Embryonic facial prominence (tissue), 1 donor: ENCODE measurements at regions not wholly inside any gene's neighbourhood (a gene's known extent, or its start where the extent isn't known, plus 50 kb on each side); places are given as distances from the start of the nearest gene placed in this dataset.

Experiments
- DNase-seq: peaks from one replicate; pipeline ENCODE4 v3.0.0-alpha.2; 2016; ENCODE audit errors: extremely low spot score

DNA sequence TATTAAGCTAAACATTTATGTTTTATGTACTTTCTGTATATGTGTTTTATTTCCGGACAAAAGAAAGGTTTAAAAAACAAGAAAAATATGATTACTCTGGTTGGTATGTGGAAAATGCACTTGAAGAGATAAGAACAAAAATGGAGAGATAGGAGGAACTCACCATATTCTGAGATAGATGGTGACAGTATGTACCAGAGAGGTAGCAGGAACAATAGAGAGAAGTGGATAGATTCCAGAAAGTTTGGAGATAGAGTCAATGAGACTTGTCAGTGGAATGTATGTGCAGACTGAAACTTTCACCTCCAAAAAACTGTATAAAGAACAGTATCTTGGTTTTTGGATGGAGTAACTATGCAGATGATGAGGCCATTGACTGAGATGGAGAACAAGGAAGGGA is 105.6 kb upstream of the FSHR start:
- DNase-seq: no peak

DNA sequence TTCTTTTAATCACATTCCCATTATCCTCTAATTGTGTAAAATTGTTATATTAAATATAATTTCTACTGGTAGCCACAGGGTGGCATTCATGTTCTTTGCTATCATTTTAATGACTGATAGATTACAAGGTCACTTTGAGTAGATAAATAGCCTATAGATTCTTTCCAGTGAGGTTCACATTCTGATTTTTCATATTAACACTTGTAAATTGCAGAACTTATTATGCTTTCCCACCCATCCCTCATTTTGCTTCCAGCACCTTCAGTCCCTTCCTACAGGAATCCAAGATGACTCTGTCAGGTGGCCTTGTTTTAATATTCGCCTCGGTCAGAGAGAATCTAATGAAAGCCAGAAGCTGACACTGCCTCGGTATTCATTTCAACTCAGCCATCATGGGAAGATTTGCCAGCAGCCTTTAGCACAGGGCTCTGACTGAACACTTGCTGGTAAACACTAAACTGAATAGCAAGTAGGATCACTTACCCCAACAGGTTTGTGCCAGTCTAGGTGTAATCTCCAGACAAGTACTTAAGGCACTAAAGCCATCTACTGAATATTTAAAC is 101.2 kb upstream of the FSHR start:
- DNase-seq: no peak

DNA sequence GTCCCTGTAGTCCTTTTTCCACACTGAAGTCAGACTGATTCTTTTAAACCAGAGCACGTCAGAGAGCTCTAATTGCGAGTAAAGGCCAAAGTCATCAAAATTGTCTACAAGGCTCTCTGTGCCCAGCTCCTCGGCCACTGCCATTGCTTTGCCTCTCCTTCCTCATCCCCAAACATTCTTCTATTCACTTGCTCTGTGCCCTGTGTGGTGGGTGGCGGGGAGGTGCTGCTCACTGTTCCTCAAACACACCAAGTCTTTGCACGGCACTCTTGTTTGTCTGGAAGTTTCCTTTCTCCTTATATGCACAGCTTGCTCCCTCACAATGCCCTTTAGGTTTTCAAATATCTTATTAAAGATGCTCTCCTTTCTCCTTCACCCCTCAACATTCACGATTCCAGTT is 100.1 kb upstream of the FSHR start:
- DNase-seq: no peak

DNA sequence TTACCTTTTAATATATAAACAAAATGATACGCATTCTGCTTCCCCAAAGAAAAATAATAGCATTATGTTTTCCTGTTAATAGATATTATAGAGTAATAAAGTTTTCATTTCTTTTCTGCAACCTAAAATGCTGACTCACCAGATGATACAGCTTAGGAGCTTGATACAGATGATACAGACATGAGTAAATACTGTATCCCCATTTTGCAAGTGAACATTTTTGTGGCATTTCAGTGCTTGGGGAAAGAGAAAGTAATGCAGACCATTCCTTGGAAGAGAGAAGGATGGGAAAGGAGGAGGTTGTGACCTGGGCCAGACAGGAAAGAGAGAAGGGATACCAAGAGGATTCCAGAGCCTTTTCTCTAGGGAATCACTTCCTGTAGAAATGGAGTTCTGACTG is 97.5 kb upstream of the FSHR start:
- no peak for DNase-seq

DNA sequence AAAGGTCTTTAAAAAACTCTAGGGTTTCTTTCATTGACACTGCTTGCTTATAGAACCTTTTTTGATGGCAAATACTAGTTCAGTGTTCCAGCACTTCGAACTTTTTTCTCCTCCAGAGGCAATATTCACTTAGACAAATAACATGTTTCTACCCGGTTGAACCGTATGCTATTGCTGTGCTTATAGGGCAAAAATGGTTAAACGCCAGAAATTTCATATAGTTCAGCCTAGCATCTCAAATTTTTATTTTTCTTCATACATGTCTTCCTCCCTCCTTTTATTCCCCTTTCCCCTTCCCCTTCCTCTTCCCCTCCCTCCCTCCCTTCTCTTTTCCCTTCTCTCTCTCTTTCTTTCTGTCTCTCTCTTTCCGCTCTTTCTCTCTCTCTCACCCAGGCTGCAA is 96.9 kb upstream of the FSHR start:
- DNase-seq: no peak

DNA sequence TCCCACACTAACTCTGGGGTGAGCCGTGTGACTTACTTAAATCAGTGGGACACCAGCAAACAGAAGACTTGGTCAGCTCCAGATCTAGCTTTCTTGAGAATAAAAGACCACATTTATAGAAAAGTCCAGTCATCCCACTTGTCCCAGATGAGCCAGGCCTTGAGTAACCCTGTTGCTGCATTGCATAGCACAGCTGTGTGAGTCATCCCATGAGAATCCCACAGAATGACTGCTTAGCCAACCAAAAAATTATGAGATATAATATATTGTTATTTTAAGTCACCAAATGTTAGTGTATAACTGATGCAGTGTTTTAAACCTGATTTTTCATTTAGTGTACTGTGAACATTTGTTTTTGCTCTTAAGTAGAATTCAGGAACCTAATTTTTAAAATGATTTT is 94.2 kb upstream of the FSHR start:
- DNase-seq: no peak

DNA sequence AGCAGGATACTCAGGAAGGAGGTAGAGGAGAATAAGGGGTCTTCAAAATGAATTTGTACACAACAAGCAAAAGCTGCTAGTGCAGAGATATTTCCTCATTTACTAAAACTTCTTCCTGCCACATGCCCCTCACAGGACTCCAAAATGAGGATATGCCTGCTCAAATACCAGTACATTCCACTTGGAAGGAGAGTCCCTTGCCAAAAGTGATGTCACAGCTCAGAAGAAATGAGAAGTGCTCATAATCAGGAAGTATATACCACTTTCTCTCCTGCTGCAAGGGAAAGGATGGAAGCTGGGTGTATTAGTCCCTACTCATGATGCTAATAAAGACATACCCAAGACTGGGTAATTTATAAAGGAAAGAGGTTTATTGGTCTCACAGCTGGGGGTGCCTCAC is 87.7 kb upstream of the FSHR start:
- no peak for DNase-seq

DNA sequence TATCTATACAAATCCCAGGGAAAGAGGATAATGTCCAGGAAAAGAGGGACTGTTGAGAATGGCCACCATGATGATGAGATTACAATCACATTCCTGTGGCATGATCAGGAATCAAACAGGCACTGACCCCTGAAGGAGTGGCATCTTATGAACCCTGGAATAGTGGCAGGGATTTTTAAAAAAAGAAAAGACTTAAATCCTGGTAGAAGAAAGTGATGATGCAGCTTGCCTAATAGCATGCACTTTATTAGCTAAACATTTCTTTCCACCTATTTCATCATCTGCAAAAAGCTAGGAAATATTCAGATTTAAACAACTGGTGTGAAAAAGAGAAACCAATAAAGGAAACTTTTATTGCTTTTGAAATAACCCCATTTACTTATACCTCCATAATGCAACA is 87.2 kb upstream of the FSHR start:
- no peak for DNase-seq

DNA sequence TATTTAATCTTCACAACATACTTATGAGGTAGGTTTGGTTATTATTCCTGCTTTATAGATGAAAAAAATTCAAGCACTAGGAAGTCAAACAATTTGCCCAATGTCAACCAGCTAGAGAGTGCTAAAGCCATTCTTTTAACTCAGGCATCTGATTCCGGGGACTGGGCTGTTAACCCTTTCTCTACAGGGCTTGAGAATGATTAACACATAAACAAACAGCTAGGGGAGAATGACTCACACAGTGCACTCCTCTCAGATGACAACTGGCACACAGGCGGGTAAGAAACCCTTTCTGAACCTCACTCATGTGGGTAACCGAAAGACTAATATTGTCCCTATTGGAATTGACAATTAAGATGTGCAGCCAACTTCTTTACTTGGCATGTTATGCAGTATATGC is 86.3 kb upstream of the FSHR start:
- DNase-seq: no peak

DNA sequence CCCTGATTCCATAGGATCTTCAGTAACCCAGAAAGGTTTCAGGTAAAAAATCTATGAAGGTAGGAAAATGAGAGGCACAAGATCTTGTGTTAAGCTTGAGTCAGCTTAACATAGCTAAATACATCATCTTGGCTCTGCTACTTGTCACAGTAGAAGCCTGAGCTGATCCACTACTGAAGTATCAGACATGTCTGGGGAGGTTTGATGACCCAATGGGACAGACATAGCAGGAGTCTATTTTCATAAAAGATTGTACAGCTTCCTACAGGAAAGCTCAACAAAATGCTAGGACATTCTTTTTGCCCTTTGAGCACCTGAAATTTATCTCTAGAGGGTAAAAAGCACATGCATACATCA is 84.3 kb upstream of the FSHR start:
- no peak for DNase-seq

DNA sequence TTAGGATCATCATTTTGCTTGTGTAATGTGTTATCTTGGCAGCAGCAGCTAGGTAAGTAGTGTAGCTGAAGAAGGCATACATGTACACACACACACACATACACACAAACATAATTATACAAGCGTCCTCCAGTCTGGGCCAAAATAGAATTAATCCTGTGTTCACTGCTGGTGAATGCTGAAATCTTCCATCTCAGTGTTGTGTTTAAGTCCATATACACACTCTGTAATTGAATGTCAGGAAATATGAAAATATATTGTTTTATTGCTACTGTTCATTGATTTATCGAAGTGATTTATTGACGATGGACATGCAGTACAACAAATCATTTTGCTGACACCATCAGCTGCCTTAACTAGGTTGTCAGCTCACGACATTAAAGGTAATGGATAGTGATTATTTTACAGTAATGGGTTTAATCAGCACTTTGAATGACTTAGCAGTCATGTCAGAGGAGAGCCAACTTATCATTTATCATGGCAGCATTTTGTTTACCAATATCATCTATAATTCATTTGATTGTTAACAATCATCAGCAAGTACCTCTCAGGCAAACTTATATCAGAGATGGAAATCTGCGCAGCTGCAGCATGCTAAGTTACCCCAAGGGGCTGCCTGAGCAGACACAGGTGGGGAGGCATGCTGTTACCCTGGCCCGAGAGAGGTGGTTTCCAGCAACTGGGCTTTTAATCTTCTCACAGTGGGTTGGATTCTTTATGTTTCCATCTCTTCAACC is 83.7 kb upstream of the FSHR start:
- no peak for DNase-seq

DNA sequence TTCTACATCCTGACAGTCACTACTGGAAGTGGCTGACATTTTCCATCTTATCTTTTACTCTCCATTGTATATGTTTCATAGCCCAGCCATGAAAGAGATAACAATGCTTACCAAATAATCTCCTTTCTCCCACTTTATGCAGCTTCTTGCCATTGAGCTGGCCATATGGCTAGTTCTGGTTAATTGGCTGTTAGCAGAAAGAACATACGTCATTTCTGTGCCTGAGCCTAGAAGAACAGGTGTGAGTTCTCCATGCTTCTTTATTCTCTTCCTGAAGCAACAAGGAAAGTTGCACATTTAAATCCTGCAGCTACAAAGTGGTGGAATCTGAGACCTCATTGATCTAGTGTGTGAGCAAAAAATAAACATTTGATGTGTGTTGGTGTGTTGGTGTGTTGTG is 82.0 kb upstream of the FSHR start:
- no peak for DNase-seq

DNA sequence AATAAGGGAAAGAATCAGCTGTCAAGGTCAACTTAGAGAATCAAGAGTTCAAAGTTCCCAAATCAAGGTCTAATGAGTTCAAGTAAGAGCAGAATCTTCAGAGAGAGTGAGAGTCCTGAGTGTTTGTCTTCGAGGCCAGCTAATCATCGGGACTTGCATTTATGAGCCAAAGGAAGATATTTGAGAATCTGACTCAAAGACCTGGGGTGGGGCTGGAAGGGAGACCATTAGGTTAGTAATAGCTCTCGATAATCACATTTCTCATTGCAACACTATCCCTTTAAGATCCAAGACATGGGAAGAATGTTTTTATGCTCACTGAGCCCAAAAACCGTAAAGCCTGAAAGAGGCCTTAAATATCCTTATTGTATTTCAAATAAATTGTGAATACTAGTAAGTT is 72.0 kb upstream of the FSHR start:
- DNase-seq: no peak

DNA sequence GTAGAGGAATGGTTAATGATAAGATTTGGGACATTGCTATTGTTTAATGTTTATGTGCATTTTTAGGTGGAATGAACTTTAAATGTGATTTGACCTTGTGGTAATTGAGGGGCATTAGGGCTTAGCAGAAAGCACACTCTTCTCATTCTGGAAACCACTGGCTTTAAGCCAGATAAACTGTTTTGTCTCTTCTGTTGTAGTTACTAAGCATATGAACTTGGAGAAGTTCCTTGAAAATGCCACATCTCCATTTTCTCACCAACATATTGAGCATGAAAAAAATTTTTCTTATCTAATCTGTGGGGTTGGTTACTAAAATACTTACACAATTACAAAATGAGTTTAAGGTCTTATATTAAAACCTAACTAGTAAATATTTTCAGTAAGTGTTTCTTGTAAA is 70.8 kb upstream of the FSHR start:
- DNase-seq: no peak

DNA sequence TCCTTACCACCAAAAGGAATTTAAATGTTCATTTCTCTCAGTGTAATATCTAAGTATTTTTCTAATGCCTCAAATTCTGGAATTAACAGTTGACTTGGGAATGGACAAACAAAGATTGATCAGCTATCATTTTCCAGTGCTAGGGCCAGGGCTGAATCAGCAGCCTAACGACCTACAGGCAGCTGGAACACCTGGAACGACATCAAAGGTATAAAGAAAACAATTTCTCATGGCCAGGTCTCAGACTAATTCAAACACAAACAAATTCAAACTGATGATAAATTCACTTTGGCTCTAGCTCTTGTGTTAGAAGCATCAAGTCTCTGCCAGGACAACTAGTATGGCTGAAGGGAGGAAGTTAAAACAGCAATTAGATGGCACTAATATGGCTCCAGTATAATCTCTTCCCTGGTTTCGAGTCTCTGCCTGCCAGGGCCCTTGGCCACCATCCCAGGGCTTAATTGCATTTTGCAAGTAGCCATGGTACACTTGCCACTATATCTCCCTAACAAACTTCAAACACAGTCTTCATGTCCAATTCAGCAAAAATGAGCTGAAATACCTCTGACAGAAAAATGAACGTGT is 70.2 kb upstream of the FSHR start:
- DNase-seq: no peak

DNA sequence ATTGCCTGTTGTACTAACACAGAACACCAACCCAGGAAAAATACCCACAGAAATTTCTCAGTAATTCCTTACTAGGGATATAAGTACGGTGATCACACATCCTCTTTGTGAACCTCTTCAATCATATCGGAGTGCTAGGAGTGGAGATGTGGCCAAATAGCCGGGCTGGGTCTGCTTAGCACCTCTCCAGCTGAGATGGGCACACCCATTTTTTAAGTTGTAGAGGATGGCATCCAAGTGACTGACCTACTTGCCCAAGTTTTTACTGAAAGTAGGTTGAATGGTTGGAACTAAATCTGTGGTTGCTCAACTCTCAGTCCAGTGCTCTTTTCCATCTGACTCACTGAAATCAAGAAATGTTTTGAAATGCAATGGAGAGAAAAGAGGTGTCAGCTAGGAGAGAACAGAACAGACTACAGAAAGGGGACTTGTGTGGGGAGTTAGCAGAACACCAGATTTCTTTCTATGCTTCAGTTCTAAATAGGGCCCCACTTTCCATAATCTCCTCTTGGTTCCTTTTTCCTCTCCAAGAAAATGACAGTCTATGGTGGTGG is 68.7 kb upstream of the FSHR start:
- DNase-seq: no peak

DNA sequence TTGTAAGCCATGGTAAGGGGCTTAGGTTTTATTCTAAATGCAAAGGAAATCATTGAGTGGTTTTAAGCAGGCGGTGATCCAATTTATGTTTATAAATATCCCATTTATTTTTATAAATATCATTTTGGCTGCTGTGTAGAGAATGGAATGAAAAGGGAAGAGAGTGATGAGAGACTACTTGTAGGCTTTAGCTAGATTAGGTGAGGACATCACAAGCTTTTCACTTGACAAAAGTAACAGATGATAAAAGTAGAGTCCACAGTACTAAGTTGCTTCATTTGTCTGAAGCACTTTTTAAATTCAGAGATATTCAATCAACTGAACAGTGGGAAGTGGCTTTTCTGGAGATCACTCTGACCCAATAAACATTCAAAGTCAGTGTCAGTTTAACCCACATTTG is 65.4 kb upstream of the FSHR start:
- DNase-seq: no peak

DNA sequence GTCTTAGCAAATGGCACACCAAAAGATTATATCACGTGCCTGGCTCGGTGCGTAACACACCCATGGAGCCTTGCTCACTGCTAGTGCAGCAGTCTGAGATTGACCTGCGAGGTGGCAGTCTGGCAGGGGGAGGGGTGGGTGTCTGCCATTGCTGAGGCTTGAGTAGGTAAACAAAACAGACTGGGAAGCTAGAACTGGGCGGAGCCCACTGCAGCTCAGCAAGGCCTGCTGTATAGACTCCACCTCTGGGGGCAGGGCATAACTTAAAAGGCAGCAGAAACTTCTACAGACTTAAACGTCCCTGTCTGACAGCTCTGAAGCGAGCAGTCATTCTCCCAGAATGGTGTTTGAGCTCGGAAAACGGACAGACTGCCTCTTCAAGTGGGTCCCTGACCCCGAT is 55.9 kb upstream of the FSHR start:
- DNase-seq: no peak

DNA sequence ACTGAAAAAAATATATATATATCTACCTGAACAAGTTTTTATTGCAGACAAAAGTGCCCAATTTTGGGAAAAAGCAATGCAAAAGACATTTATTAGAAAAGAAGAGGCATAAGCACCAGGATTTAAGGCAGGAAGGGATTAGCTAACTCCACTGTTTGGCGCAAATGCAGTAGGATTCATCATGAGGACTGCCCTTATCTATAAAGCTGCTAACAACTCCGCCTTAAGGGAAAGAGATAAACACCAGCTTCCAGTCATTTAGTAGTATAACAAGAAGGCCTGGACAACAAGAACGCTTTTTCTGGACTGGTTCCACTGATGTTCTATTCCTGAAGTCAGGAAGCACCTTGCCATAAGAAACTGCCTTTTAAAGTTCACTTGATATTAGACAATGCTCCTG is 52.9 kb upstream of the FSHR start:
- no peak for DNase-seq
